DOHH2 (cell line): ENCODE measurements at regions not wholly inside any gene's neighbourhood (a gene's known extent, or its start where the extent isn't known, plus 50 kb on each side); places are given as distances from the start of the nearest gene placed in this dataset.

Experiments used
- H3F3A ChIP-seq: fragments of 200-600 bp; sonication (generic), shearing (Covaris generic); 2 replicates; pipeline ENCODE4 v1.6.0; 2016; ENCODE audit warnings: antibody characterized with exemption, mild to moderate bottlenecking; ENCODE audit not compliant: control insufficient read depth, insufficient read depth
- H3K27ac ChIP-seq: fragments of 200-600 bp; sonication (generic); 2 replicates; pipeline ENCODE4 v1.5.1; 2014; ENCODE audit warnings: low read depth, mild to moderate bottlenecking, low read length, moderate library complexity
- H3K27me3 ChIP-seq: fragments of 200-600 bp; sonication (generic); 2 replicates; pipeline ENCODE4 v1.6.1; 2014; ENCODE audit warnings: mild to moderate bottlenecking, low read length, mixed read lengths; ENCODE audit not compliant: control insufficient read depth
- H3K36me3 ChIP-seq: fragments of 200-600 bp; sonication (generic); 2 replicates; pipeline ENCODE4 v1.6.1; 2014; ENCODE audit warnings: mild to moderate bottlenecking, low read length, moderate library complexity, mixed read lengths; ENCODE audit not compliant: control insufficient read depth
- H3K4me1 ChIP-seq: fragments of 200-600 bp; sonication (generic); 2 replicates; pipeline ENCODE4 v1.6.1; 2014; ENCODE audit warnings: mild to moderate bottlenecking, low read length, mixed read lengths; ENCODE audit not compliant: control insufficient read depth
- H3K4me2 ChIP-seq: fragments of 200-600 bp; sonication (generic); 2 replicates; pipeline ENCODE4 v1.6.0; 2014; ENCODE audit warnings: mild to moderate bottlenecking, low read length, moderate library complexity
- H3K4me3 ChIP-seq: fragments of 200-600 bp; sonication (generic); 2 replicates; pipeline ENCODE4 v1.5.1; 2014; ENCODE audit warnings: mild to moderate bottlenecking, low read length, mixed read lengths
- H3K79me2 ChIP-seq: fragments of 200-600 bp; sonication (generic); 2 replicates; pipeline ENCODE4 v1.6.1; 2014; ENCODE audit warnings: mild to moderate bottlenecking, low read length, mixed read lengths; ENCODE audit not compliant: control insufficient read depth
- H3K9me2 ChIP-seq: fragments of 200-600 bp; sonication (generic); replicated peaks from 2 replicates; pipeline ENCODE4 v1.6.1; 2014; ENCODE audit warnings: mild to moderate bottlenecking, low read length, mixed read lengths; ENCODE audit not compliant: control insufficient read depth
- H3K9me3 ChIP-seq: fragments of 200-600 bp; sonication (generic); 2 replicates; pipeline ENCODE4 v1.6.1; 2014; ENCODE audit warnings: antibody characterized with exemption, low read length, mixed read lengths; ENCODE audit not compliant: control insufficient read depth, insufficient read depth
- H4K20me1 ChIP-seq: fragments of 200-600 bp; sonication (generic); 2 replicates; pipeline ENCODE4 v1.6.0; 2014; ENCODE audit warnings: low read depth, mild to moderate bottlenecking, antibody characterized with exemption, low read length, moderate library complexity; ENCODE audit not compliant: control insufficient read depth, insufficient read depth
- EZH2phosphoT487 ChIP-seq: fragments of 200-600 bp; sonication (generic); IDR thresholded peaks from 2 replicates; pipeline ENCODE4 v1.6.1; 2017; ENCODE audit warnings: borderline replicate concordance, mild to moderate bottlenecking, antibody characterized with exemption, low read length, moderate library complexity, mixed read lengths
- TF ChIP-seq, protein P1 (sequence below): fragments of 200-600 bp; sonication (generic); IDR thresholded peaks from one replicate; pipeline ENCODE4 v1.5.1; 2014; ENCODE audit warnings: antibody characterized with exemption, mild to moderate bottlenecking, low read depth, low read length; ENCODE audit not compliant: poor library complexity, severe bottlenecking

DNA sequence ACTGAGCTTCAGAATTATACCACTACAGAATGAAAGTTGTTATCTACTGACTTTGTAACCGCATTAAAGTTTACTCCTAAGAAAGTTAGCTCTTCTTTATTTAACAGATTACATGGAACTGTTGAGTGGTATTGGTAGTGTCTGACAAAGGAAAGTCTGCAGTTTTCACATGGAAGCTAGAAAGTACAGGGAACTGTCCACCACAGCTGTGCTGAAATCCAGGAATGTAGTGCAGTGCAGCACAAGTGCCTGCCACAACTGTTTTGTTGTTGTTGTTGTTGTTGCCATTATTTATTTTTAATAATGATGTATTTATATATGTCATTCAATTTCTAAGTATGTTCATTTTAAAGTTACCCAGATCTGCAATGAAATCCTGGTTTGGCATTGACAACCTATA is 464.9 kb downstream of the TBC1D32 start:
- H3K9me3 ChIP-seq: peaks cover 9% of the 10 kb centered on the region; the same call in 1 of the 2 replicates
- H3F3A ChIP-seq: no peaks in the 10 kb centered on the region
- no peak for TF ChIP-seq EZH2phosphoT487
- no peaks in the 10 kb centered on the region for H3K27me3 ChIP-seq
- no peak overlapping the region for H3K27ac ChIP-seq
- H3K79me2 ChIP-seq: no peaks in the 10 kb centered on the region
- H3K36me3 ChIP-seq: no peaks in the 10 kb centered on the region
- no peaks in the 10 kb centered on the region for H3K9me2 ChIP-seq
- no peak overlapping the region for H3K4me3 ChIP-seq
- H3K4me2 ChIP-seq: no peak overlapping the region
- H3K4me1 ChIP-seq: no peaks in the 10 kb centered on the region
- no peaks in the 10 kb centered on the region for H4K20me1 ChIP-seq

DNA sequence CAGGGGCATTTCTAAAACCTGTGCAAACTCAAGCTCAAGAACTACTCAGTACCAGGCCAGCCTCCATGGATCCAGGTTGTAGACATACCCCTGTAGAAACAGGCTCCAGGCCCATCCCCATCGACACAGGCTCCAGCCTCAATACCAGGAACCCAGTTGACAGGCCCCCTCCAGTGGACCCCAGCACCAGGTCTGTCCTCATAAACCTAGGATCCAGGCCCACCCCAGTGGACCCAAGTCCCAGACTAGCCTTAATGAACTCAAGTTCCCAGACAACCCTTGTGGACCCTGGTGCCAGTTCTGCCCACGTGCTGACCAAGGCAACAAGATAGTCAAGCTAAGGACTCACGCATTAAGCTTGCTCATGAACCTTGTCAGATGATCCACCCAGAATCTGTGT is 476.9 kb downstream of the TBC1D32 start:
- no peaks in the 10 kb centered on the region for H3F3A ChIP-seq
- no peak overlapping the region for H3K4me3 ChIP-seq
- no peaks in the 10 kb centered on the region for H3K36me3 ChIP-seq
- no peak overlapping the region for H3K27ac ChIP-seq
- H4K20me1 ChIP-seq: no peaks in the 10 kb centered on the region
- TF ChIP-seq, protein P1, sequence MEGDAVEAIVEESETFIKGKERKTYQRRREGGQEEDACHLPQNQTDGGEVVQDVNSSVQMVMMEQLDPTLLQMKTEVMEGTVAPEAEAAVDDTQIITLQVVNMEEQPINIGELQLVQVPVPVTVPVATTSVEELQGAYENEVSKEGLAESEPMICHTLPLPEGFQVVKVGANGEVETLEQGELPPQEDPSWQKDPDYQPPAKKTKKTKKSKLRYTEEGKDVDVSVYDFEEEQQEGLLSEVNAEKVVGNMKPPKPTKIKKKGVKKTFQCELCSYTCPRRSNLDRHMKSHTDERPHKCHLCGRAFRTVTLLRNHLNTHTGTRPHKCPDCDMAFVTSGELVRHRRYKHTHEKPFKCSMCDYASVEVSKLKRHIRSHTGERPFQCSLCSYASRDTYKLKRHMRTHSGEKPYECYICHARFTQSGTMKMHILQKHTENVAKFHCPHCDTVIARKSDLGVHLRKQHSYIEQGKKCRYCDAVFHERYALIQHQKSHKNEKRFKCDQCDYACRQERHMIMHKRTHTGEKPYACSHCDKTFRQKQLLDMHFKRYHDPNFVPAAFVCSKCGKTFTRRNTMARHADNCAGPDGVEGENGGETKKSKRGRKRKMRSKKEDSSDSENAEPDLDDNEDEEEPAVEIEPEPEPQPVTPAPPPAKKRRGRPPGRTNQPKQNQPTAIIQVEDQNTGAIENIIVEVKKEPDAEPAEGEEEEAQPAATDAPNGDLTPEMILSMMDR: no peak
- TF ChIP-seq EZH2phosphoT487: no peak
- no peaks in the 10 kb centered on the region for H3K4me1 ChIP-seq
- H3K9me2 ChIP-seq: no peaks in the 10 kb centered on the region
- no peaks in the 10 kb centered on the region for H3K79me2 ChIP-seq
- no peaks in the 10 kb centered on the region for H3K9me3 ChIP-seq
- no peak overlapping the region for H3K4me2 ChIP-seq
- no peaks in the 10 kb centered on the region for H3K27me3 ChIP-seq

DNA sequence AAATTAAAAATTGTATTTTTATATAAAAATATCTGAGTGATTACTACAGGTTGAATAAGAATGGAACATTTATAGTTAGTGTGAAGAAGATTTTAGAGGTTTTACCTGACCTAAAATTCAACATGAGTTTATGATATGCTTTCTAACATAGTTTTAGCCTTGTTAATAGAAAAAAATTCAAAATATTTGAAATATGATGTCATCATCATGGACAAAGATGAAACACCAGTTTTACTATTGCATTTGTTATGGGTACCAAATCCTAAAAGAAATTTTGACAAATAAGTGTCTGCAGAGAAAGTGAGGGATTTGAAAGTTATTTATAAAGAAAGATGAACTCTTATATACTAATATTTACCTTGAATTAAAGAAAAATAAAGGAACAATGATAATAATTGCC is 479.7 kb downstream of the TBC1D32 start:
- Histone ChIP-seq H4K20me1 (no peaks in the 10 kb centered on the region), H3F3A (no peaks in the 10 kb centered on the region), H3K4me3 (no peak overlapping the region), H3K4me2 (no peak overlapping the region), H3K36me3 (no peaks in the 10 kb centered on the region), H3K27me3 (no peaks in the 10 kb centered on the region), H3K79me2 (no peaks in the 10 kb centered on the region), H3K9me2 (no peaks in the 10 kb centered on the region), H3K9me3 (no peaks in the 10 kb centered on the region), H3K27ac (no peak overlapping the region), H3K4me1 (no peaks in the 10 kb centered on the region)
- no peak for TF ChIP-seq EZH2phosphoT487
- TF ChIP-seq, protein P1: no peak

DNA sequence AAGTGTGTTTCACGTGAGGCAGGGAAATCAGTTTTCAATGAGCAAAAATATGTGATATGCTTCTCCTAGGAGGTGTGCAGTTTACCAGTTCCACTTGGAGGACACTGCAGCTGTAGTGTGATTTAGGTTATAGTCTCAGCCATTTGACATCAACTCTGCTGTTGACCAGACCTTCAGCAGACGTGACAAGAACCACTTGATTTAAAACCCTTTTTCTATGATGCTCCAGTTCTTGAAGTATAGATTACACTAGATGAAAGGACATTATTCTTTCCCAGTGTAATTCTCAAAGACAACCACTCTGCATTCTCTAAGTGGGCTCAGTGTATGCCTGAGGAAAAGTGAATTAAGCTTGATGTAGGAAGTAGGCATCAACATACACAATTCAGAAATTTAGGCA is 480.8 kb downstream of the TBC1D32 start:
- H3K4me2 ChIP-seq: no peak overlapping the region

More for the DNA sequence above, 480.8 kb downstream of the TBC1D32 start:
- H4K20me1 ChIP-seq: no peaks in the 10 kb centered on the region
- TF ChIP-seq, protein P1: no peak
- TF ChIP-seq EZH2phosphoT487: no peak
- no peaks in the 10 kb centered on the region for H3F3A ChIP-seq
- H3K27ac ChIP-seq: no peak overlapping the region
- no peaks in the 10 kb centered on the region for H3K4me1 ChIP-seq
- no peaks in the 10 kb centered on the region for H3K36me3 ChIP-seq
- no peaks in the 10 kb centered on the region for H3K9me2 ChIP-seq
- no peaks in the 10 kb centered on the region for H3K27me3 ChIP-seq
- no peaks in the 10 kb centered on the region for H3K79me2 ChIP-seq
- no peak overlapping the region for H3K4me3 ChIP-seq
- H3K9me3 ChIP-seq: no peaks in the 10 kb centered on the region
